G401 (cell line): ENCODE measurements at regions not wholly inside any gene's neighbourhood (a gene's known extent, or its start where the extent isn't known, plus 50 kb on each side); places are given as distances from the start of the nearest gene placed in this dataset.
"Not testable (repeated sequence)": the region's sequence is repeated elsewhere in the genome, so short reads cannot be mapped to it uniquely, and the experiment has no call there.

ENCODE experiments used
- DNase-seq: peaks from one replicate; pipeline ENCODE4 v3.0.0-alpha.2; 2015; ENCODE audit warnings: low spot score
- in situ Hi-C: cut with HindIII; loops from 2 replicates; pipeline ENCODE4 v1.10.0; 2016; ENCODE audit warnings: low sequenced_read_pairs, mixed read lengths

- in situ Hi-C loops, result no loop called here
- DNase-seq, result no peak
Observed at GRCh38 chrX:16067886-16068515, 55.4 kb upstream of the GRPR start.

- in situ Hi-C loops, result no loop called here
- DNase-seq, result no peak
Observed at GRCh38 chrX:16063921-16064320, 59.4 kb upstream of the GRPR start.

GRCh38 chrX:16063141-16063540 lies 60.2 kb upstream of the GRPR start:
- no peak for DNase-seq
- in situ Hi-C loops, result no loop called here

GRCh38 chrX:16061296-16061695 lies 62.1 kb upstream of the GRPR start:
- DNase-seq, result no peak
- in situ Hi-C loops, result no loop called here

- in situ Hi-C loops, result no loop called here
- DNase-seq, result no peak
Observed at GRCh38 chrX:16060252-16060651, 63.1 kb upstream of the GRPR start.

- DNase-seq, in situ Hi-C loops: not testable (repeated sequence)
Observed at GRCh38 chrX:16049126-16049525, 74.2 kb upstream of the GRPR start.

- no peak for DNase-seq
- in situ Hi-C loops, result no loop called here
Observed at GRCh38 chrX:16042980-16043379, 80.4 kb upstream of the GRPR start.

- no peak for DNase-seq
- in situ Hi-C loops, result no loop called here
Observed at GRCh38 chrX:16039834-16040233, 83.5 kb upstream of the GRPR start.

GRCh38 chrX:16039363-16039762 lies 84.0 kb upstream of the GRPR start:
- in situ Hi-C loops, result no loop called here
- no peak for DNase-seq

- in situ Hi-C loops, result no loop called here
- DNase-seq, result no peak
Observed at GRCh38 chrX:16033331-16033730, 90.0 kb upstream of the GRPR start.

- DNase-seq, result no peak
- in situ Hi-C loops, result no loop called here
Observed at GRCh38 chrX:16028576-16028975, 94.8 kb upstream of the GRPR start.

GRCh38 chrX:16023790-16024734 lies 99.3 kb upstream of the GRPR start:
- in situ Hi-C loops, result no loop called here
- DNase-seq, result no peak

GRCh38 chrX:16022580-16023200 lies 100.7 kb upstream of the GRPR start:
- in situ Hi-C loops, result no loop called here
- no peak for DNase-seq

GRCh38 chrX:16018291-16018690 lies 105.1 kb upstream of the GRPR start:
- in situ Hi-C loops, result no loop called here
- no peak for DNase-seq

GRCh38 chrX:16014171-16014570 lies 109.2 kb upstream of the GRPR start:
- in situ Hi-C loops, result no loop called here
- DNase-seq, result no peak

- DNase-seq, result no peak
- in situ Hi-C loops, result no loop called here
Observed at GRCh38 chrX:16012250-16012649, 111.1 kb upstream of the GRPR start.

GRCh38 chrX:16005917-16006316 lies 117.4 kb upstream of the GRPR start:
- in situ Hi-C loops, result no loop called here
- no peak for DNase-seq

GRCh38 chrX:16002185-16002584 lies 121.2 kb upstream of the GRPR start:
- in situ Hi-C loops, result no loop called here
- no peak for DNase-seq

- DNase-seq, result no peak
- in situ Hi-C loops, result no loop called here
Observed at GRCh38 chrX:15998350-15998749, 125.0 kb upstream of the GRPR start.

- no peak for DNase-seq
- in situ Hi-C loops, result no loop called here
Observed at GRCh38 chrX:15989716-15990115, 133.6 kb upstream of the GRPR start.
